ENCODE measurements at regions not wholly inside any gene's neighbourhood (a gene's known extent, or its start where the extent isn't known, plus 50 kb on each side); places are given as distances from the start of the nearest gene placed in this dataset.

DNA sequence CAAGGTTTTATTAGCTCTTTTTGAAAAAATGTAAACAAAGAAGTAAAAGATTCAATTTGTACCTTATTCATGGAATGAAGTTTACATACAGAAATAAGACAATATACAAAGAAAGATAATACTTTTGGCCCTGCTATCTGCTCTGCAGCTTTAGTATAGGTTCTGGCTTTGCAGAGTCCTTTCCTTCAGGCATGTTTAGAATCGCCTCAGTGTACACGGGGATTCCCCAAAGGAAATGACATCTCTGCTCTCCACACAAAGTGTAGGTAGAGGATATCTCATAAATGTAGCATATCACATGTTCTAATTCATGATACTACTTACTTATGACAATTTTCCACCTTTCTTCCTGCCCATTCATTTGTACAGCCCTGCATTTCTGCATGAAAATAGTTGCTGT, 222.6 kb upstream of the DPYD start:
- ATAC-seq (no peak), DNase-seq (no peak)
- no peaks in the 10 kb centered on the region for H3K9me3 ChIP-seq
- no peaks in the 10 kb centered on the region for H3K36me3 ChIP-seq
- H3K27ac ChIP-seq: no peak overlapping the region
- H3K4me3 ChIP-seq: no peak overlapping the region
- H3K4me1 ChIP-seq: no peaks in the 10 kb centered on the region
- intact Hi-C loops (cut with DNase I): no loop called here
- H3K27me3 ChIP-seq: no peaks in the 10 kb centered on the region
- TF ChIP-seq, protein P1, sequence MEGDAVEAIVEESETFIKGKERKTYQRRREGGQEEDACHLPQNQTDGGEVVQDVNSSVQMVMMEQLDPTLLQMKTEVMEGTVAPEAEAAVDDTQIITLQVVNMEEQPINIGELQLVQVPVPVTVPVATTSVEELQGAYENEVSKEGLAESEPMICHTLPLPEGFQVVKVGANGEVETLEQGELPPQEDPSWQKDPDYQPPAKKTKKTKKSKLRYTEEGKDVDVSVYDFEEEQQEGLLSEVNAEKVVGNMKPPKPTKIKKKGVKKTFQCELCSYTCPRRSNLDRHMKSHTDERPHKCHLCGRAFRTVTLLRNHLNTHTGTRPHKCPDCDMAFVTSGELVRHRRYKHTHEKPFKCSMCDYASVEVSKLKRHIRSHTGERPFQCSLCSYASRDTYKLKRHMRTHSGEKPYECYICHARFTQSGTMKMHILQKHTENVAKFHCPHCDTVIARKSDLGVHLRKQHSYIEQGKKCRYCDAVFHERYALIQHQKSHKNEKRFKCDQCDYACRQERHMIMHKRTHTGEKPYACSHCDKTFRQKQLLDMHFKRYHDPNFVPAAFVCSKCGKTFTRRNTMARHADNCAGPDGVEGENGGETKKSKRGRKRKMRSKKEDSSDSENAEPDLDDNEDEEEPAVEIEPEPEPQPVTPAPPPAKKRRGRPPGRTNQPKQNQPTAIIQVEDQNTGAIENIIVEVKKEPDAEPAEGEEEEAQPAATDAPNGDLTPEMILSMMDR (IDR thresholded peaks at IDR 0.05): no peak

DNA sequence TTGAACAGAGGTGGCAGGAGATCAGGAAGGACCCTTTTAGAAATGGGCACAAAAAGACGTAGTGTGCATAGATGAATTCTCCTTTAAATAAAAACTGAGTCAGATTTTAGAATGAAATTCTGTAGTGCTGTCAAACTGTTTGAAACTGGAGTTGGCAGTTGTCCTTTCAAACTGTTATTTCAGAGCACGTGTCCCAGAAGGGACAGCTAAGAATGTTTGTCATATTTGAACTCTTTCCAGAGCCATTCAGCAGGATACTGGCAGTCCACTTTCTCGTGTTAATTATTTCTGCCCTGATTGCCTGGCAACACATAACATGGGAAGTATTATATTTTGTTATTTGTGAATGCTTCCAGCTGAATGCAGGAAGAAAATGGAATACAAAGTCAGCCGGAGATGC, 212.3 kb upstream of the DPYD start:
- Histone ChIP-seq H3K4me1 (no peaks in the 10 kb centered on the region), H3K9me3 (no peaks in the 10 kb centered on the region), H3K4me3 (no peak overlapping the region), H3K27me3 (no peaks in the 10 kb centered on the region), H3K36me3 (no peaks in the 10 kb centered on the region), H3K27ac (no peak overlapping the region)
- TF ChIP-seq, protein P1 (IDR thresholded peaks at IDR 0.05): no peak
- intact Hi-C loops (cut with DNase I): no loop called here
- DNase-seq (no peak), ATAC-seq (peak; percentile 54)

DNA sequence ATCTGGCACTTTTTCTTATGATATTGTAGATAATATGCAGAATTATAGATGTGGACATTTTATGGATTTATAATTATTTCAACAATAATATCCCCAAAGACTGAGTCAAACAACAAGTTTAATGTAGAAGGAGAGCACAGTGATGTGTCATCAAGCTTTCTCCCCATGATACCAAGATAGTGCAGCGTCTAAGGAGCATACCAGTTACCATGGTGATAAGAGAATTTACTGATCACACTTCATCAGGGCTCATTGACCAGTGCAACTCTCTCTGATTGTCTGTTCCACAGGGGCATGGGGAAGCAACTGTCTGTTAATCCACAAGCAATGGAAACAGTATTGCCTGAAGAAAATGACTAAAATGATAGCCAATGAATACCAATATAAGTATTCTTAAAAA, 209.6 kb upstream of the DPYD start:
- Histone ChIP-seq H3K27ac (no peak overlapping the region), H3K4me1 (no peaks in the 10 kb centered on the region), H3K9me3 (no peaks in the 10 kb centered on the region), H3K36me3 (no peaks in the 10 kb centered on the region), H3K4me3 (no peak overlapping the region), H3K27me3 (no peaks in the 10 kb centered on the region)
- intact Hi-C loops (cut with DNase I): no loop called here
- no peak for ATAC-seq
- TF ChIP-seq, protein P1 (IDR thresholded peaks at IDR 0.05): no peak
- DNase-seq: no peak

DNA sequence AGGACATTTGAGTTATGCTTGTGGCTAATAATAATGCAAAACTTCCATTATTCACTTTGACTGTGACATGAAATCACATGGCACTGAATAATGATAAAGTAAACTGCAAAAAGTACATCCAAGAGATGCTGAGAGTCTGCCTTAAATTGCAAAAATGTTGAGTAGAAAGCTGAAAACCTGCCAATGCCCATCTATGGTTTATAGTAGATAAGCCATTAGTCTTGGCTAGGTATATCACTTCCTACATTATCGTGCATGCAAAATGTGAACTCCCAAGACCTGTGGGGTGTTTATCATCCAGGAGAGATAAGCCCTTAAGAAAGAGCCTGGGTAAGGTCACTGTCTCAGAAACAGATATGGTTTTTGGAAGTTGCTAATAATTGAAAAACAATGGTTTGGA, 208.7 kb upstream of the DPYD start:
- Histone ChIP-seq H3K36me3 (no peaks in the 10 kb centered on the region), H3K27me3 (no peaks in the 10 kb centered on the region), H3K4me1 (no peaks in the 10 kb centered on the region), H3K4me3 (no peak overlapping the region), H3K27ac (no peak overlapping the region), H3K9me3 (no peaks in the 10 kb centered on the region)
- TF ChIP-seq, protein P1 (IDR thresholded peaks at IDR 0.05): no peak
- intact Hi-C loops (cut with DNase I): no loop called here
- ATAC-seq (no peak), DNase-seq (no peak)

DNA sequence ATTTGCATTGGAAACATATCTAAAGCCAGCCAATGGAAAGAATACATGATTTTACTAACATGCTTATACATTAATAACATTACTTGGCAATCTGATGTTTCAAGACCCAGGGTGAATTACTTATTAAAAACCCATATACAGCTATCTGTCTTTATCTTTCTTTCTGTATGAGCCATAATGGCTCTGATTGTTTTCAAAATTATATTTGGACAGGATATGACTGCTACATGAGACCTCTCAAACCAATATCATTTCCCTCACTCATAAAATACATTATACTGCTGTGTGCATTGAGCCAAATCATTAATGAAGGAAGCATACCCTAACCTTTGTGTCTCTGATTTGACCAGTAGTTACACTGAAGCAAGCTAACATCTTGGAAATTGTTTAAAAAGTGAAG, 205.9 kb upstream of the DPYD start:
- Histone ChIP-seq H3K4me3 (no peak overlapping the region), H3K36me3 (no peaks in the 10 kb centered on the region), H3K27me3 (no peaks in the 10 kb centered on the region), H3K4me1 (no peaks in the 10 kb centered on the region), H3K27ac (no peak overlapping the region), H3K9me3 (no peaks in the 10 kb centered on the region)
- DNase-seq (no peak), ATAC-seq (no peak)
- TF ChIP-seq, protein P1 (IDR thresholded peaks at IDR 0.05): no peak
- intact Hi-C loops (cut with DNase I): no loop called here

DNA sequence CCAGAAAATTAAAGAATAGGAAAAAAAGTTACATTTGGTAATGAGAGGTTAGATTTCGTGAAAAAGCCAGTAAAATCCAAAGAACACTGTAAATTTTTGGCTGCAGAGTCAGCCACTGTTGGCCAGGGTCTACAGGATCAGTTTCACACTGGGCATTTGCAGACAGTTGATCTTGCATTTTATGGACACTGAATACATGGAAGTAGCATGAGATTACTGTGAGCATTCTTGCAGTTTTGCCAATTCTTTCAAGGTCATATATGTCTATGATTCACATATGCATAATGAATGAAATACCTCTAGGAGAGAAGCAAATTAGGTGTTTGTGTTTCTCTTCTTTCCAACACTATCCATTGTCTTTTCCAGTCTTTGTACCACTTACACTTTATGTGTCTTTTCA, 200.8 kb upstream of the DPYD start:
- TF ChIP-seq, protein P1 (IDR thresholded peaks at IDR 0.05): no peak
- ATAC-seq (no peak), DNase-seq (no peak)
- no peaks in the 10 kb centered on the region for H3K27me3 ChIP-seq
- H3K36me3 ChIP-seq: no peaks in the 10 kb centered on the region
- no peaks in the 10 kb centered on the region for H3K4me1 ChIP-seq
- intact Hi-C loops (cut with DNase I): no loop called here
- no peak overlapping the region for H3K27ac ChIP-seq
- no peaks in the 10 kb centered on the region for H3K9me3 ChIP-seq
- no peak overlapping the region for H3K4me3 ChIP-seq
